ENCODE measurements at regions not wholly inside any gene's neighbourhood (a gene's known extent, or its start where the extent isn't known, plus 50 kb on each side); places are given as distances from the start of the nearest gene placed in this dataset.

DNA sequence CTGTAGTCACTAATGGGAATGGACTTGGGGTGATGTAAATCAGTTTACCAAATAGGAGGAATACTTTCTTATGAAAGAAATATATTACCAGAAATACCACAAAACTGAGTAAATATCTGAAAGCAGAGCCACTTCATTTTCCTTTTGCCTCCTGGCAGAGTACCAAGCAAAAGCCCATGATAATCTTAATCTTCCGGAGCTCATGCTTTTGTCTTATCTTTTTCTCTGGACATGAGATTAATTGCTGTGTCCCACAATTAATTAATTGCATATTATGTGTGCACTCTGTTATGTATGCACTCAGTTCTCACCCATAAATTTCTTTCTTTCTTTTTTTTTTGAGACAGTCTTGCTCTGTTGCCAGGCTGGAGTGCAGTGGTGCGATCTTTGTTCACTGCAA, 94.1 kb upstream of the PDE4B start:
- Histone ChIP-seq H3K36me3 (ENCODE audit: insufficient read depth, low read length) (no peaks in the 10 kb centered on the region), H2AFZ (ENCODE audit: low read length, unreplicated experiment) (no peak overlapping the region), H3K27me3 (ENCODE audit: insufficient read depth, low read length) (peaks cover 5% of the 10 kb centered on the region; the same call in 1 of the 2 replicates), H3K79me2 (ENCODE audit: control insufficient read depth, insufficient read depth, low read length, unreplicated experiment) (no peaks in the 10 kb centered on the region), H3K27ac (ENCODE audit: low read depth, low read length) (no peak overlapping the region), H3K4me1 (ENCODE audit: control insufficient read depth, insufficient read depth, low read length, unreplicated experiment) (no peaks in the 10 kb centered on the region), H3K4me3 (ENCODE audit: low read depth, low read length) (no peak overlapping the region)

DNA sequence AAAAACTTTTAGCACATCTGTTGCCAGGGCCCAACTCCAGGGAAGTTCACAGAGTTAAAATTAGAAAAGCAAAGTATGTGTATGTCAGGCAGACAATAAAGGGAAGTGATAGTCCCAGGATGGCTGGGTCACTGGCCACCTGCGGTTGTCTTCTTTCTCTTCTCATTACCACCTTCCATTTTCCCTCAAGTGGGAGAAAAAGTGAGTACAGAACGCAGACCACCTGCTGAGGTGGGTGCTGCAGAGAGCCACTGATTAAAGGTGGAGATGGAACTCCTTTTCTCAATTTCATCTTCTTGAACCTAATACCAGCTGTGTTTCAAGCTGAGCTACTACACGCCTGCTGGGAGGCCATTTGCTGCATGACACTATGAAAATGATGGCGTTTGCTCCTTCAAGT, 88.8 kb upstream of the PDE4B start:
- H3K27ac ChIP-seq (ENCODE audit: low read depth, low read length) = no peak overlapping the region
- H3K27me3 ChIP-seq (ENCODE audit: insufficient read depth, low read length) = peaks cover 20% of the 10 kb centered on the region
- H2AFZ ChIP-seq (ENCODE audit: low read length, unreplicated experiment) = no peak overlapping the region
- H3K4me1 ChIP-seq (ENCODE audit: control insufficient read depth, insufficient read depth, low read length, unreplicated experiment) = no peaks in the 10 kb centered on the region
- no peak overlapping the region for H3K4me3 ChIP-seq (ENCODE audit: low read depth, low read length)
- no peaks in the 10 kb centered on the region for H3K36me3 ChIP-seq (ENCODE audit: insufficient read depth, low read length)
- no peaks in the 10 kb centered on the region for H3K79me2 ChIP-seq (ENCODE audit: control insufficient read depth, insufficient read depth, low read length, unreplicated experiment)

DNA sequence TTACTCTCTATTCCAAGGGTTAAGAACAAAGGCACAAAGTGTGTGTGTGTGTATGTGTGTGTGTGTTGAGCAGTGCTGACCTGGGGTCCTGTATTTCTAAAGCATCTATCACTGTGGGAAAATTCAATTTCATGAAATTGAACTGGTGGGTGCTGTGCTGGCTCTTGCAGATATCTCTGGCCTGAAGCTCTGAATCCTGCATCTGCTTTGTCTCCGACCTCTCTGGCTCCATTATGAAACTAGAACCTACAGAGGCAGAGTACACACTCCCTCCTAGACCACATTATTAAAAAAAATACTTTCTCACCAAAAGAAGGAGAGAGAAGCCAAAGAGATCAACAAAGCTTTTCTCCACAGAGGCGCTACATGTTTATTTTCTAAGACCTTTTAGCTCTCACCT, 88.4 kb upstream of the PDE4B start:
- H3K4me1 ChIP-seq (ENCODE audit: control insufficient read depth, insufficient read depth, low read length, unreplicated experiment) = no peaks in the 10 kb centered on the region
- no peak overlapping the region for H3K27ac ChIP-seq (ENCODE audit: low read depth, low read length)
- peaks cover 20% of the 10 kb centered on the region for H3K27me3 ChIP-seq (ENCODE audit: insufficient read depth, low read length)
- no peak overlapping the region for H2AFZ ChIP-seq (ENCODE audit: low read length, unreplicated experiment)
- no peaks in the 10 kb centered on the region for H3K79me2 ChIP-seq (ENCODE audit: control insufficient read depth, insufficient read depth, low read length, unreplicated experiment)
- H3K4me3 ChIP-seq (ENCODE audit: low read depth, low read length) = no peak overlapping the region
- H3K36me3 ChIP-seq (ENCODE audit: insufficient read depth, low read length) = no peaks in the 10 kb centered on the region

DNA sequence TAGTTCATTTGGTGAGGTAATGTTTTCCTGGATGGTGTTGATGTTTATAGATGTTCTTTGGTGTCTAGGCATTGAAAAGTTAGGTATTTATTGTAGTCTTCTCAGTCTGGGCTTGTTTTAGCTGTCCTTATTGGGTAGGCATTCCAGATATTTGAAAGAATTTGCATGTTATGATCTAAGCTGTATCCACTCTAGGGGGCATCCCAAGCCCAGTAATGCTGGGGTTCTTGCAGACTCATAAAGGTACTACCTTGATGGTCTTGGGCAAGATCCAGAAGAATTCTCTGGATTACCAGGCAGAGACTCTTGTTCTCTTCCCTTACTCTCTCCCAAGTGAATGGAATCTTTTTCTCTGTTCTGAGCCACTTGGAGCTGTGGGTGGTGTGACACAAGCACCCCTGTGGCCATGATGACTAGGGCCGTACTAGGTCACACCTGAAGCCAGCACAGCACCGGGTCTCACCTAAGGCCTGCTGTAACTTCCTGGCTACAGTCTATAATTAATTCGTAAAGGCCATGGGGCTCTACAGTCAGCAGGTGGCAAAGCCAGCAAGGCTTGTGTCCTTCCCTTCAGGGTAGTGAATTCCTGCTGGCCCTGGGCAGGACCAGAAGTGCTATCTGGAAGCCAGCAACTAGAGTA, 74.8 kb upstream of the PDE4B start:
- H3K4me3 ChIP-seq (ENCODE audit: low read depth, low read length) = no peak overlapping the region
- H3K79me2 ChIP-seq (ENCODE audit: control insufficient read depth, insufficient read depth, low read length, unreplicated experiment) = no peaks in the 10 kb centered on the region
- H3K36me3 ChIP-seq (ENCODE audit: insufficient read depth, low read length) = no peaks in the 10 kb centered on the region
- H3K27ac ChIP-seq (ENCODE audit: low read depth, low read length) = no peak overlapping the region
- H2AFZ ChIP-seq (ENCODE audit: low read length, unreplicated experiment) = no peak overlapping the region
- no peaks in the 10 kb centered on the region for H3K27me3 ChIP-seq (ENCODE audit: insufficient read depth, low read length)
- no peaks in the 10 kb centered on the region for H3K4me1 ChIP-seq (ENCODE audit: control insufficient read depth, insufficient read depth, low read length, unreplicated experiment)

DNA sequence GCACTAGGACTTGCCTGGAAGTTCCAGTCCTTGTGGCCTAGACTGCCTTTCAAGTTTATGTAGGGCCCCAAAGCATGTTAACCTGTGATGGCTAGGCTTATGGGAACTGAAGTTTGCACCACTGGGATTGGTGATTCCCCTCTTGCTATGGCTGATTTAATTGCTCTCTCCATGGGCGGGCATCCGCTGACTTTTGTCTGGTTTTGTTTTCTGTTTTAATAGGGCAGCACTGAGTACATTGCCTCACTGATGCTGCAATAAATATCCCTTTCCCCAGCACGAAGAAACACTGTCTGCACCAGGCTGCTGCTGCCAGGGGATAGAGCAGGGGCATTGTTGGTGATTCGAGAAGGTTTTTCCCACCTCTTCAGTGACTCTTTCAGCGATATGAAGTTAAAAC, 73.3 kb upstream of the PDE4B start:
- no peak overlapping the region for H3K4me3 ChIP-seq (ENCODE audit: low read depth, low read length)
- no peaks in the 10 kb centered on the region for H3K36me3 ChIP-seq (ENCODE audit: insufficient read depth, low read length)
- no peak overlapping the region for H3K27ac ChIP-seq (ENCODE audit: low read depth, low read length)
- H3K27me3 ChIP-seq (ENCODE audit: insufficient read depth, low read length) = no peaks in the 10 kb centered on the region
- H2AFZ ChIP-seq (ENCODE audit: low read length, unreplicated experiment) = no peak overlapping the region
- H3K79me2 ChIP-seq (ENCODE audit: control insufficient read depth, insufficient read depth, low read length, unreplicated experiment) = no peaks in the 10 kb centered on the region
- no peaks in the 10 kb centered on the region for H3K4me1 ChIP-seq (ENCODE audit: control insufficient read depth, insufficient read depth, low read length, unreplicated experiment)

DNA sequence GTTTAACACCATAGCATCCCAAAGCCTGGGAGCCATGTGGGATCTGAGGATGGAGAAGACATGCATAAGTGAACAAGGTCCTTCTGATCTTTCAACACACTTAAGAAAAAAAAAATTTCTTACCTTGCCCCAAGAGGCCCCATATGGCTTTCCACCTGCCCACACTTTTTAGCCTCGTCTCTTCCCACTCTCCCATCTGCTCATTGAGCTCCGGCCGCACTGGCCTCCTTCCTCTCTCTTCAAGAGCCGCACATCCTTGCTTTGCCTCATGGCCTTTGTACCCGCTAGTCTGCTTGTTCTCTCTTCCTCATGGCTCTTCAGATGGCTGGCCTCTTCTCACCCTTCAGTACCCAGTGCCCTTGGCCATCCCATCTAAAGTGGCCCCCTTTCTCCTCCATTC, 70.2 kb upstream of the PDE4B start:
- Histone ChIP-seq H3K79me2 (ENCODE audit: control insufficient read depth, insufficient read depth, low read length, unreplicated experiment) (no peaks in the 10 kb centered on the region), H3K36me3 (ENCODE audit: insufficient read depth, low read length) (no peaks in the 10 kb centered on the region), H3K4me3 (ENCODE audit: low read depth, low read length) (no peak overlapping the region), H3K27me3 (ENCODE audit: insufficient read depth, low read length) (no peaks in the 10 kb centered on the region), H2AFZ (ENCODE audit: low read length, unreplicated experiment) (no peak overlapping the region), H3K4me1 (ENCODE audit: control insufficient read depth, insufficient read depth, low read length, unreplicated experiment) (no peaks in the 10 kb centered on the region), H3K27ac (ENCODE audit: low read depth, low read length) (no peak overlapping the region)

DNA sequence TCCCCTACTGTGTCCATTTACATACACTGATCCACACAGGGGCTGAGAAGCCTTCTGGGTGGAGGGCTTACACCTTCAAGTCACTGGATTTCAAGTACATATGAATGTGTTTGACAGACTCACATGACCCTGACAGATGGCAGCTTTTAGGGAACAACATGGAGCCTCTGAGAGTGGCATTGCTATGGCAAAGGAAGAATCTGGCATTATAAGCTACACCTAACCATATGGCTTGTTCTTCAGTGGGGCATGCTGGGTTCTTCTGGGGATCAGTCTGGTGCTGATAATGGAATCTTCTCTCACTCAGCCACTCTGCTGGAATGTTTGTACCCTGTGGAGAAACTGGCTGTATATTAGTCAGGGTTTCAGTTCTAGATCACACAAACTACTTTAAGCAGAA, 68.5 kb upstream of the PDE4B start:
- Histone ChIP-seq H3K4me3 (ENCODE audit: low read depth, low read length) (no peak overlapping the region), H3K27ac (ENCODE audit: low read depth, low read length) (no peak overlapping the region), H3K79me2 (ENCODE audit: control insufficient read depth, insufficient read depth, low read length, unreplicated experiment) (no peaks in the 10 kb centered on the region), H3K36me3 (ENCODE audit: insufficient read depth, low read length) (no peaks in the 10 kb centered on the region), H3K4me1 (ENCODE audit: control insufficient read depth, insufficient read depth, low read length, unreplicated experiment) (no peaks in the 10 kb centered on the region), H3K27me3 (ENCODE audit: insufficient read depth, low read length) (no peaks in the 10 kb centered on the region), H2AFZ (ENCODE audit: low read length, unreplicated experiment) (no peak overlapping the region)

DNA sequence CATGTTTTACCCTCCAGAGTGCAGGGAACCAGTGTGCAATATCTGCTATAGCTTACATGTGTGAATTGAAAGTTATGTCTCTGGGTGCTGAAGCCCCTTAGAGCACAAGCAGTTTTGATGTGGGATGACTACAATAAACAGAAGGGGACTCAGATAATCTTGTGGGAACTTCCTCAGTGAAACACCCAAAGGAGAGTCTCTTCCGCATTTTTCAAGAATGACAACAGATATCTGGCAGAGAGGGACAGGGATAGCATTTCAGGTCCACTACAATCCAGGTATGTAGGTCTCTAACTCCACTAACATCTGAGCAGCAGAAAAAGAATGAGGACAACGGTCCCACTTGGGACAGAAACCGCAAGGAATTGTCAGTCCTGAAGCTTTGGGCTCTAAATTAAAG, 67.6 kb upstream of the PDE4B start:
- Histone ChIP-seq H3K4me1 (ENCODE audit: control insufficient read depth, insufficient read depth, low read length, unreplicated experiment) (no peaks in the 10 kb centered on the region), H3K4me3 (ENCODE audit: low read depth, low read length) (no peak overlapping the region), H3K27me3 (ENCODE audit: insufficient read depth, low read length) (no peaks in the 10 kb centered on the region), H3K79me2 (ENCODE audit: control insufficient read depth, insufficient read depth, low read length, unreplicated experiment) (no peaks in the 10 kb centered on the region), H3K27ac (ENCODE audit: low read depth, low read length) (no peak overlapping the region), H3K36me3 (ENCODE audit: insufficient read depth, low read length) (no peaks in the 10 kb centered on the region), H2AFZ (ENCODE audit: low read length, unreplicated experiment) (no peak overlapping the region)

DNA sequence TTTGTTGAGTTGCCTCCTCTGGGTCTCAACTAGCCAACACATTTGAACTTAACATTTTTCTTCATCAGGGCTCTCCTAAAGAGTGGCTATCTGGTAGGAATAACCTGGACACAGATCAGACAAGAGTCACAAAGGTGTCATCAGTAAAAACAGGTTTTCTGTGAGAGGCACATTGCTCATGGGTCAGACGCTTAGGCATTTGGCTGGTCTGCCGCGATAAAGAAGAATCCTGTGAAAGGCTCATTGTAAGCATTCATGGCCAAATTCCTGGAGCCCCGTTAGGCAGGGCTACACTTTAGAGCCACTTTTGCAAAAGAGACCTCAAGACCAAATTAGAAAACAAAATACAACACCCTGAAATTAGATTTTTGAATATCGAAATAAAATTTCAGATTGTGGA, 64.2 kb upstream of the PDE4B start:
- no peak overlapping the region for H3K27ac ChIP-seq (ENCODE audit: low read depth, low read length)
- no peaks in the 10 kb centered on the region for H3K36me3 ChIP-seq (ENCODE audit: insufficient read depth, low read length)
- H3K4me1 ChIP-seq (ENCODE audit: control insufficient read depth, insufficient read depth, low read length, unreplicated experiment) = no peaks in the 10 kb centered on the region
- no peaks in the 10 kb centered on the region for H3K27me3 ChIP-seq (ENCODE audit: insufficient read depth, low read length)
- no peak overlapping the region for H3K4me3 ChIP-seq (ENCODE audit: low read depth, low read length)
- H3K79me2 ChIP-seq (ENCODE audit: control insufficient read depth, insufficient read depth, low read length, unreplicated experiment) = no peaks in the 10 kb centered on the region
- no peak overlapping the region for H2AFZ ChIP-seq (ENCODE audit: low read length, unreplicated experiment)

DNA sequence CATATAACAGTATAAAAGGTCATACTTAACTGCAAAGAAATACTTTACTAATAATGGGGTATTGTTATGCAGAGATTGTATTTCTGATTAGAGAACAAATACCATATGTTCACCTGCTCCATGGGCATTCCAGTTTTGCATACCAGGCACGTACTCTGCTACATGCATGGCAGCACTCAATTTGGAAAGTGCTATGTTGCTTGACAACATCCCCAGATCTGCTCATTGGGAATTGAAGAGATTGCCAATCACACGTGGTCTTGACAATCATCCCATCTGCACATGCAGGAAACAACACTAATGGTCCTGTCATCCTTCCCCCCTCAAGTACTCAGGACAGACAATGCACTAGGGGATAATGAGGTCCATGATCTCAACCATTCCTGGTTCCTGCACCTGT, 63.4 kb upstream of the PDE4B start:
- no peaks in the 10 kb centered on the region for H3K4me1 ChIP-seq (ENCODE audit: control insufficient read depth, insufficient read depth, low read length, unreplicated experiment)
- no peaks in the 10 kb centered on the region for H3K27me3 ChIP-seq (ENCODE audit: insufficient read depth, low read length)
- no peak overlapping the region for H3K4me3 ChIP-seq (ENCODE audit: low read depth, low read length)
- H3K27ac ChIP-seq (ENCODE audit: low read depth, low read length) = no peak overlapping the region
- no peaks in the 10 kb centered on the region for H3K36me3 ChIP-seq (ENCODE audit: insufficient read depth, low read length)
- no peaks in the 10 kb centered on the region for H3K79me2 ChIP-seq (ENCODE audit: control insufficient read depth, insufficient read depth, low read length, unreplicated experiment)
- H2AFZ ChIP-seq (ENCODE audit: low read length, unreplicated experiment) = no peak overlapping the region

DNA sequence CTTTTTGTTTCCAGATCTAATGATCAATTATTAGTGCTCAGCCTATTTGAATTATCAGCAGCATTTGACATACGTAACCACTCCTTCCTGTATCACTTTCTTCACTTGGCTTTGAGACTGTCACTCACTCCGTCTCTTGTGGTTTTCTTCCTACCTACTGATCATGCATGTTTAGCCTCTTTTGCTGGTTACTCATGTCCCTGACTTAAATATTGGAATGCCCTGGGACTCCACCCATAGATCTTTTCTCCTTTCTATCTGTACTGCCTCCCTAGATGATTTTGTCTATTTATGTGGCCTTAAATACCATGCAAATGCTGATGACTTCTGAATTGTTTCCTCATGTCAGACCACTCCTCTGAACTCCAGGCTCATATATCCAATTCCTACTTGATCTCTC, 57.7 kb upstream of the PDE4B start:
- no peak overlapping the region for H2AFZ ChIP-seq (ENCODE audit: low read length, unreplicated experiment)
- no peaks in the 10 kb centered on the region for H3K27me3 ChIP-seq (ENCODE audit: insufficient read depth, low read length)
- no peaks in the 10 kb centered on the region for H3K36me3 ChIP-seq (ENCODE audit: insufficient read depth, low read length)
- H3K79me2 ChIP-seq (ENCODE audit: control insufficient read depth, insufficient read depth, low read length, unreplicated experiment) = no peaks in the 10 kb centered on the region
- no peak overlapping the region for H3K27ac ChIP-seq (ENCODE audit: low read depth, low read length)
- H3K4me3 ChIP-seq (ENCODE audit: low read depth, low read length) = no peak overlapping the region
- H3K4me1 ChIP-seq (ENCODE audit: control insufficient read depth, insufficient read depth, low read length, unreplicated experiment) = no peaks in the 10 kb centered on the region

All from ACC112 (cell line).